ENCODE measurements at regions not wholly inside any gene's neighbourhood (a gene's known extent, or its start where the extent isn't known, plus 50 kb on each side); places are given as distances from the start of the nearest gene placed in this dataset.
"Not testable (repeated sequence)": the region's sequence is repeated elsewhere in the genome, so short reads cannot be mapped to it uniquely, and the experiment has no call there.

DNA sequence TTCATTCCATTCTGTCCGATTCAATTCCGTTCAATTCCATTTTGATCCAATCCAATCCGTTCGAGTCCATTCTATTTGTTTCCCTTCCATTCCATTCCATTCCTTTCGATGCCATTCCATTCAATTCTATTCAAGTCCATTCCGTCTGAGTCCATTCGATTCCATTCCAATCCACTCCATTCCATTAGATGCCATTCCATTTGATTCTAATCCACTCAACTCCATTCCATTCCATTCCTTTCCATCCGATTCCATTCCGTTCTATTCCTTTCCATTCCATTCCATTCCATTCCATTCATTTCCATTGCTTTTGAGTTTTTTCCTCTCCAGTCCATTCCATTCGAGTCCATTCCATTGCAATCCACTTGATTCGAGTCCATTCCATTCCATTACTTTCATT, 2589.3 kb upstream of the TPTE start:
- H3K27ac Mint-ChIP-seq; H3K4me3 Mint-ChIP-seq; H3K27ac ChIP-seq (ENCODE audit: low read length); H3K27me3 Mint-ChIP-seq (ENCODE audit: low read depth in 2 of 2); H3K4me1 ChIP-seq (ENCODE audit: control insufficient read depth, insufficient read depth, low read length); DNase-seq; H3K4me1 Mint-ChIP-seq; ATAC-seq; H3K36me3 ChIP-seq (ENCODE audit: control insufficient read depth, insufficient read depth, low read length); H3K27me3 ChIP-seq (ENCODE audit: control insufficient read depth, insufficient read depth, low read length); H3K36me3 Mint-ChIP-seq; intact Hi-C loops (cut with micrococcal nuclease); H3K4me3 ChIP-seq (ENCODE audit: low read length): not testable (repeated sequence)
- H3K9me3 ChIP-seq (ENCODE audit: control insufficient read depth, insufficient read depth, low read length), result peaks cover 46% of the 10 kb centered on the region
- peaks cover 89 to 92% of the 10 kb centered on the region in 2 donors for H3K9me3 Mint-ChIP-seq
- 73% methylated on average over 11 of the region's 11 CpGs for WGBS (ENCODE audit: insufficient coverage)

DNA sequence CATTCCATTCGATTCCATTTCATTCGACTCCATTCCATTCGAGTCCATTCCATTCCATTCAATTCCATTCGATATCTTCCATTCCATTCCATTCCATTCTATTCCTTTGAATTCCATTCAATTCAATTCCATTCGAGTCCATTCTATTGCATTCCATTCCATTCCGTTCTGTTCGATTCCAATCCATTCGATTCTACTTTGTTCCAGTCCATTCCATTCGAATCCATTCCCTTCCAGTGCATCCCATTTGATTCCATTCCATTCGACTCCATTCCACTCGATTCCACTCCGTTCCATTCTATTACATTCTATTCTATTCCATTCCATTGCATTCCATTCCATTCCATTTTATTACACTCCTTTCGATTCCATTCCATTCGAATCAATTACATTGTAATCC, 2588.5 kb upstream of the TPTE start:
- H3K4me1 ChIP-seq (ENCODE audit: control insufficient read depth, insufficient read depth, low read length); H3K27me3 ChIP-seq (ENCODE audit: control insufficient read depth, insufficient read depth, low read length); H3K4me3 Mint-ChIP-seq; H3K27ac Mint-ChIP-seq; H3K36me3 Mint-ChIP-seq; DNase-seq; H3K36me3 ChIP-seq (ENCODE audit: control insufficient read depth, insufficient read depth, low read length); H3K4me3 ChIP-seq (ENCODE audit: low read length); H3K4me1 Mint-ChIP-seq; H3K27me3 Mint-ChIP-seq (ENCODE audit: low read depth in 2 of 2); intact Hi-C loops (cut with micrococcal nuclease); H3K27ac ChIP-seq (ENCODE audit: low read length); ATAC-seq: not testable (repeated sequence)
- H3K9me3 Mint-ChIP-seq, result peaks cover 88 to 93% of the 10 kb centered on the region in 2 donors
- peaks cover 44% of the 10 kb centered on the region for H3K9me3 ChIP-seq (ENCODE audit: control insufficient read depth, insufficient read depth, low read length)
- 73% methylated on average over 14 of the region's 14 CpGs for WGBS (ENCODE audit: insufficient coverage)

DNA sequence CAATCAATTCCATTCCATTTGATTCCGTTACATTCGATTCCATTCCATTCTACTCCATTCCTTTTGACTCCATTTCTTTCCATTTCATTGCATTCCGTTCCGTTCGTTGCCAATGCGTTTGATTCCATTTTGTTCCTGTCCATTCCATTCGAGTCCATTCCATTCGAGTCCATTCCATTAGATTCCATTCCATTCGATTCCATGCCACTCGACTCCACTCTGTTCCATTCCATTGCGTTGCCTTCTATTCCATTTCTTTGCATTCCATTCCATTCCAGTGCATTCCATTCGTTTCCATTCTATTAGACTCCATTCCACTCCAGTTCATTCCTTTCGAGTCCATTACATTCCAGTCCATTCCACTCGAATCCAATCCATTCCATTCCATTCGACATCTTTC, 2587.5 kb upstream of the TPTE start:
- Histone ChIP-seq H3K4me1 (ENCODE audit: control insufficient read depth, insufficient read depth, low read length) (no peaks in the 10 kb centered on the region), H3K4me3 (ENCODE audit: low read length) (no peak overlapping the region), H3K9me3 (ENCODE audit: control insufficient read depth, insufficient read depth, low read length) (peaks cover 43% of the 10 kb centered on the region), H3K36me3 (ENCODE audit: control insufficient read depth, insufficient read depth, low read length) (no peaks in the 10 kb centered on the region), H3K27me3 (ENCODE audit: control insufficient read depth, insufficient read depth, low read length) (no peaks in the 10 kb centered on the region), H3K27ac (ENCODE audit: low read length) (no peak overlapping the region)
- no peak for ATAC-seq
- WGBS (ENCODE audit: insufficient coverage), result 77% methylated on average over 15 of the region's 15 CpGs
- Mint-ChIP-seq H3K4me3 (no peak overlapping the region), H3K36me3 (no peaks in the 10 kb centered on the region), H3K27ac (no peak overlapping the region), H3K4me1 (no peaks in the 10 kb centered on the region), H3K27me3 (ENCODE audit: low read depth in 2 of 2) (no peaks in the 10 kb centered on the region), H3K9me3 (peaks cover 86 to 93% of the 10 kb centered on the region in 2 donors)
- DNase-seq, result no peak
- TF ChIP-seq, protein P1, sequence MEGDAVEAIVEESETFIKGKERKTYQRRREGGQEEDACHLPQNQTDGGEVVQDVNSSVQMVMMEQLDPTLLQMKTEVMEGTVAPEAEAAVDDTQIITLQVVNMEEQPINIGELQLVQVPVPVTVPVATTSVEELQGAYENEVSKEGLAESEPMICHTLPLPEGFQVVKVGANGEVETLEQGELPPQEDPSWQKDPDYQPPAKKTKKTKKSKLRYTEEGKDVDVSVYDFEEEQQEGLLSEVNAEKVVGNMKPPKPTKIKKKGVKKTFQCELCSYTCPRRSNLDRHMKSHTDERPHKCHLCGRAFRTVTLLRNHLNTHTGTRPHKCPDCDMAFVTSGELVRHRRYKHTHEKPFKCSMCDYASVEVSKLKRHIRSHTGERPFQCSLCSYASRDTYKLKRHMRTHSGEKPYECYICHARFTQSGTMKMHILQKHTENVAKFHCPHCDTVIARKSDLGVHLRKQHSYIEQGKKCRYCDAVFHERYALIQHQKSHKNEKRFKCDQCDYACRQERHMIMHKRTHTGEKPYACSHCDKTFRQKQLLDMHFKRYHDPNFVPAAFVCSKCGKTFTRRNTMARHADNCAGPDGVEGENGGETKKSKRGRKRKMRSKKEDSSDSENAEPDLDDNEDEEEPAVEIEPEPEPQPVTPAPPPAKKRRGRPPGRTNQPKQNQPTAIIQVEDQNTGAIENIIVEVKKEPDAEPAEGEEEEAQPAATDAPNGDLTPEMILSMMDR (IDR thresholded peaks at IDR 0.05), result no peak
- intact Hi-C loops (cut with micrococcal nuclease), result no loop called here

DNA sequence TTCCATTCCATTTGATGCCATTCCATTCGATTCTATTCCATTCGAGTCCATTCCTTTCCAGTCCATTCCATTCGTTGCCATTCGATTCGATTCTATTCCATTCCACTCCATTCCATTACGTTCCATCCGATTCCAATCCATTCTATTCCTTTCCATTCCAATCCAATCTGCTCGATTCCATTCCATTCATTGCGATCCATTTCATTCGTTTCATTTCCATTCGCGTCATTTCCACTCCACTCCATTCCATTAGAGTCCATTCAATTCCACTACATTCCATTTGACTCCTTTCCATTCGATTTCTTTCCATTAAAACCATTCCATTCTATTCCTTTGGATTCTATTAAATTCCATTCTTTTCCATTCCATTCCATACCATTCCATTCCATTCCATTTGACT, 2584.1 kb upstream of the TPTE start:
- H3K4me1 Mint-ChIP-seq; H3K4me1 ChIP-seq (ENCODE audit: control insufficient read depth, insufficient read depth, low read length); intact Hi-C loops (cut with micrococcal nuclease); H3K4me3 ChIP-seq (ENCODE audit: low read length); H3K27me3 ChIP-seq (ENCODE audit: control insufficient read depth, insufficient read depth, low read length); H3K36me3 Mint-ChIP-seq; H3K27ac ChIP-seq (ENCODE audit: low read length); H3K27me3 Mint-ChIP-seq (ENCODE audit: low read depth in 2 of 2); H3K4me3 Mint-ChIP-seq; H3K36me3 ChIP-seq (ENCODE audit: control insufficient read depth, insufficient read depth, low read length); DNase-seq; H3K27ac Mint-ChIP-seq; ATAC-seq: not testable (repeated sequence)
- WGBS (ENCODE audit: insufficient coverage), result 79% methylated on average over 13 of the region's 13 CpGs
- peaks cover 64% of the 10 kb centered on the region for H3K9me3 ChIP-seq (ENCODE audit: control insufficient read depth, insufficient read depth, low read length)
- H3K9me3 Mint-ChIP-seq, result peaks cover 95 to 98% of the 10 kb centered on the region in 2 donors

DNA sequence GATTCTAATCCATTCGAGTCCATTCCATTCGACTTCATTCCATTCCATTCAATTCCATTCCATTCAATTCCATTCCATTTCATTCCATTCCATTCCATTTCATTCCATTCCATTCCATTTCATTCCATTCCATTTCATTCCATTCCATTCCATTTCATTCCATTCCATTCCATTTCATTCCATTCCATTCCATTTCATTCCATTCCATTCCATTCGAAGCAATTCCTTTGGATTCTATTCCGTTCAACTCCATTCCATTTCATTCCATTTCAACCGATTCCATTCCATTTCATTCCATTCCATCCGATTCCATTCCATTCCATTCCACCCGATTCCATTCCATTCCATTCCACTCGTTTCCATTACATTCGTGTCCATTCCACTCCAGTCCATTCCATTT, 2583.2 kb upstream of the TPTE start:
- H3K4me1 Mint-ChIP-seq; H3K36me3 ChIP-seq (ENCODE audit: control insufficient read depth, insufficient read depth, low read length); DNase-seq; H3K36me3 Mint-ChIP-seq; H3K27me3 ChIP-seq (ENCODE audit: control insufficient read depth, insufficient read depth, low read length); H3K27ac ChIP-seq (ENCODE audit: low read length); intact Hi-C loops (cut with micrococcal nuclease); ATAC-seq; H3K4me1 ChIP-seq (ENCODE audit: control insufficient read depth, insufficient read depth, low read length); H3K4me3 Mint-ChIP-seq; H3K27ac Mint-ChIP-seq; H3K27me3 Mint-ChIP-seq (ENCODE audit: low read depth in 2 of 2); H3K4me3 ChIP-seq (ENCODE audit: low read length): not testable (repeated sequence)
- WGBS (ENCODE audit: insufficient coverage), result 76% methylated on average over 9 of the region's 9 CpGs
- H3K9me3 Mint-ChIP-seq, result peaks cover 95 to 96% of the 10 kb centered on the region in 2 donors
- H3K9me3 ChIP-seq (ENCODE audit: control insufficient read depth, insufficient read depth, low read length), result peaks cover 68% of the 10 kb centered on the region

DNA sequence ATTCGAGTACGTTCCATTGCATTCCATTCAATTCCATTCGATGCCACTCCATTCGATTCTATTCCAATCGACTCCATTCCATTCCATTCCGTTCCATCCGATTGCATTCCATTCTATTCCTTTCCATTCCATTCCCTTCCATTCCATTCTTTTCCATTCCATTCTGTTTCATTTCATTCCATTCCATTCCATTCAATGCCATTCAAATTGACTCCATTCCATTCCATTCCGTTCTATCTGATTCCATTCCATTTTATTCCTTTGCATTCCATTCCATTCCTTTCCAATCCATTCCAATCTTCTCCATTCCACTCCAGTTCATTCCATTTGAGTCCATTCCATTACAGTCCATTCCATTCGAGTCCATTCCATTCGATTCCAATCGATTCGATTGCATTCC, 2580.0 kb upstream of the TPTE start:
- H3K36me3 ChIP-seq (ENCODE audit: control insufficient read depth, insufficient read depth, low read length); DNase-seq; H3K27me3 ChIP-seq (ENCODE audit: control insufficient read depth, insufficient read depth, low read length); H3K4me3 ChIP-seq (ENCODE audit: low read length); H3K4me3 Mint-ChIP-seq; H3K4me1 Mint-ChIP-seq; intact Hi-C loops (cut with micrococcal nuclease); ATAC-seq; H3K27me3 Mint-ChIP-seq (ENCODE audit: low read depth in 2 of 2); H3K4me1 ChIP-seq (ENCODE audit: control insufficient read depth, insufficient read depth, low read length); H3K27ac ChIP-seq (ENCODE audit: low read length); H3K27ac Mint-ChIP-seq: not testable (repeated sequence)
- Mint-ChIP-seq H3K9me3 (peaks cover 95 to 97% of the 10 kb centered on the region in 2 donors), H3K36me3 (peaks cover 13% of the 10 kb centered on the region)
- H3K9me3 ChIP-seq (ENCODE audit: control insufficient read depth, insufficient read depth, low read length), result peaks cover 79% of the 10 kb centered on the region
- whole genome bisulfite sequencing (ENCODE audit: insufficient coverage), result 80% methylated on average over 12 of the region's 12 CpGs

DNA sequence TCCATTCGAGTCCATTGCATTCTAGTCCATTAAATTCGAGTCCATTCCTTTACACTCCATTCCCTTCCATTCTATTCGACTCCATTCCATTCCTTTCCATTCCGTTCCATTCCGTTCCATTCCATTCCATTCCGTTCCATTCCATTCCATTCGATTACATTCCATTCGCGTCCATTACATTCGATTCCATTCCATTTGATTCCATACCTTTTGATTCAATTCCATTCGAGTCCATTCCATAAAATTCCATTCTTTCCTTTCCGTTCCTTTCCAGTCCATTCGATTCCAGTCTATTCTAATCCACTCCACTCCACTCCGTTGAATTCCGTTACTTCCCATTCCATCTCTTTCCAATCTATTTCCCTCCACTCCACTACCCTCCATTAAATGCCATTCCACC, 2579.2 kb upstream of the TPTE start:
- H3K4me1 Mint-ChIP-seq; H3K27me3 ChIP-seq (ENCODE audit: control insufficient read depth, insufficient read depth, low read length); ATAC-seq; H3K4me3 Mint-ChIP-seq; intact Hi-C loops (cut with micrococcal nuclease); H3K27me3 Mint-ChIP-seq (ENCODE audit: low read depth in 2 of 2); H3K27ac Mint-ChIP-seq; H3K4me1 ChIP-seq (ENCODE audit: control insufficient read depth, insufficient read depth, low read length); H3K27ac ChIP-seq (ENCODE audit: low read length); H3K36me3 ChIP-seq (ENCODE audit: control insufficient read depth, insufficient read depth, low read length); H3K4me3 ChIP-seq (ENCODE audit: low read length); DNase-seq: not testable (repeated sequence)
- Mint-ChIP-seq H3K36me3 (peaks cover 13% of the 10 kb centered on the region), H3K9me3 (peaks cover 95 to 98% of the 10 kb centered on the region in 2 donors)
- peaks cover 82% of the 10 kb centered on the region for H3K9me3 ChIP-seq (ENCODE audit: control insufficient read depth, insufficient read depth, low read length)
- 76% methylated on average over 15 of the region's 15 CpGs for WGBS (ENCODE audit: insufficient coverage)

All from natural killer cell (primary cell).